Liver (tissue), 3 donors: ENCODE measurements at regions not wholly inside any gene's neighbourhood (a gene's known extent, or its start where the extent isn't known, plus 50 kb on each side); places are given as distances from the start of the nearest gene placed in this dataset.

ENCODE experiments used
- EGR1 ChIP-seq, 2 donors: IDR thresholded peaks; 2 replicates each; pipeline ENCODE4 v1.6.1; 2016 to 2018; ENCODE audit warnings: antibody characterized with exemption in 2 of 2, low read depth in 2 of 2
- TAF1 ChIP-seq: conservative IDR thresholded peaks from 2 replicates; pipeline ENCODE4 v1.6.1; 2016; ENCODE audit warnings: antibody characterized with exemption, mild to moderate bottlenecking
- TF ChIP-seq, protein P1 (sequence below): fragments of 150-350 bp; IDR thresholded peaks from 2 replicates; pipeline ENCODE4 v1.5.1; 2017; ENCODE audit warnings: improper control_type of control experiment, low read depth, low read length; ENCODE audit not compliant: missing input control
- TF ChIP-seq, protein P2 (sequence below): IDR thresholded peaks from 2 replicates; pipeline ENCODE4 v1.6.1; 2016; ENCODE audit warnings: antibody characterized with exemption
- TF ChIP-seq, protein P3 (sequence below): IDR thresholded peaks from 2 replicates; pipeline ENCODE4 v1.6.1; 2016; ENCODE audit warnings: antibody characterized with exemption, mild to moderate bottlenecking
- donor health status: healthy.
- donor health status: healthy.

DNA sequence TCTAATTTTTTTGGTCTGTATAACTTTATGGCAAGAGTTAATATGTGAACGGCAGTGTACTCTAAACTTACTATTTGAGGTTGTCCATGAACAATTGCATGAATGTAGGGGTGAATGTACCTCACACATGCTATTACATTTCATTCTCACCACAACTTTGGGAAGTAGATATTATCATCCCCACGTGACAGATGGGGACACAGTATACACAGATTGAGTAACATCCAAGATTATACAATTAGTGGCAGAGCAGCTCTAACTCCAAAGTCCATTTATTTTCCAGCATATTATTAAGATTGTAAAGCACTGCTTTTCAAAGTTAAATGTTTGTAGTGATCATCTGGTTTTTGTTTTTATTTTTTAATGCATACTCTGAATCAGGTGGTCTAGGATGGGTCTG lies 622.1 kb upstream of the ZEB2 start:
- TF ChIP-seq, protein P1, sequence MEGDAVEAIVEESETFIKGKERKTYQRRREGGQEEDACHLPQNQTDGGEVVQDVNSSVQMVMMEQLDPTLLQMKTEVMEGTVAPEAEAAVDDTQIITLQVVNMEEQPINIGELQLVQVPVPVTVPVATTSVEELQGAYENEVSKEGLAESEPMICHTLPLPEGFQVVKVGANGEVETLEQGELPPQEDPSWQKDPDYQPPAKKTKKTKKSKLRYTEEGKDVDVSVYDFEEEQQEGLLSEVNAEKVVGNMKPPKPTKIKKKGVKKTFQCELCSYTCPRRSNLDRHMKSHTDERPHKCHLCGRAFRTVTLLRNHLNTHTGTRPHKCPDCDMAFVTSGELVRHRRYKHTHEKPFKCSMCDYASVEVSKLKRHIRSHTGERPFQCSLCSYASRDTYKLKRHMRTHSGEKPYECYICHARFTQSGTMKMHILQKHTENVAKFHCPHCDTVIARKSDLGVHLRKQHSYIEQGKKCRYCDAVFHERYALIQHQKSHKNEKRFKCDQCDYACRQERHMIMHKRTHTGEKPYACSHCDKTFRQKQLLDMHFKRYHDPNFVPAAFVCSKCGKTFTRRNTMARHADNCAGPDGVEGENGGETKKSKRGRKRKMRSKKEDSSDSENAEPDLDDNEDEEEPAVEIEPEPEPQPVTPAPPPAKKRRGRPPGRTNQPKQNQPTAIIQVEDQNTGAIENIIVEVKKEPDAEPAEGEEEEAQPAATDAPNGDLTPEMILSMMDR: no peak
- TF ChIP-seq EGR1 (IDR thresholded peaks at IDR 0.05; ENCODE audit: low read depth in 2 of 2): no peak
- TF ChIP-seq, protein P2, sequence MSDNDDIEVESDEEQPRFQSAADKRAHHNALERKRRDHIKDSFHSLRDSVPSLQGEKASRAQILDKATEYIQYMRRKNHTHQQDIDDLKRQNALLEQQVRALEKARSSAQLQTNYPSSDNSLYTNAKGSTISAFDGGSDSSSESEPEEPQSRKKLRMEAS: peak; percentile 66
- TF ChIP-seq, protein P3, sequence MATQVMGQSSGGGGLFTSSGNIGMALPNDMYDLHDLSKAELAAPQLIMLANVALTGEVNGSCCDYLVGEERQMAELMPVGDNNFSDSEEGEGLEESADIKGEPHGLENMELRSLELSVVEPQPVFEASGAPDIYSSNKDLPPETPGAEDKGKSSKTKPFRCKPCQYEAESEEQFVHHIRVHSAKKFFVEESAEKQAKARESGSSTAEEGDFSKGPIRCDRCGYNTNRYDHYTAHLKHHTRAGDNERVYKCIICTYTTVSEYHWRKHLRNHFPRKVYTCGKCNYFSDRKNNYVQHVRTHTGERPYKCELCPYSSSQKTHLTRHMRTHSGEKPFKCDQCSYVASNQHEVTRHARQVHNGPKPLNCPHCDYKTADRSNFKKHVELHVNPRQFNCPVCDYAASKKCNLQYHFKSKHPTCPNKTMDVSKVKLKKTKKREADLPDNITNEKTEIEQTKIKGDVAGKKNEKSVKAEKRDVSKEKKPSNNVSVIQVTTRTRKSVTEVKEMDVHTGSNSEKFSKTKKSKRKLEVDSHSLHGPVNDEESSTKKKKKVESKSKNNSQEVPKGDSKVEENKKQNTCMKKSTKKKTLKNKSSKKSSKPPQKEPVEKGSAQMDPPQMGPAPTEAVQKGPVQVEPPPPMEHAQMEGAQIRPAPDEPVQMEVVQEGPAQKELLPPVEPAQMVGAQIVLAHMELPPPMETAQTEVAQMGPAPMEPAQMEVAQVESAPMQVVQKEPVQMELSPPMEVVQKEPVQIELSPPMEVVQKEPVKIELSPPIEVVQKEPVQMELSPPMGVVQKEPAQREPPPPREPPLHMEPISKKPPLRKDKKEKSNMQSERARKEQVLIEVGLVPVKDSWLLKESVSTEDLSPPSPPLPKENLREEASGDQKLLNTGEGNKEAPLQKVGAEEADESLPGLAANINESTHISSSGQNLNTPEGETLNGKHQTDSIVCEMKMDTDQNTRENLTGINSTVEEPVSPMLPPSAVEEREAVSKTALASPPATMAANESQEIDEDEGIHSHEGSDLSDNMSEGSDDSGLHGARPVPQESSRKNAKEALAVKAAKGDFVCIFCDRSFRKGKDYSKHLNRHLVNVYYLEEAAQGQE: no peak
- no peak for TF ChIP-seq TAF1
